IPS-NIHi11 (cell line): ENCODE measurements at regions not wholly inside any gene's neighbourhood (a gene's known extent, or its start where the extent isn't known, plus 50 kb on each side); places are given as distances from the start of the nearest gene placed in this dataset.

Source experiments
- DNase-seq: peaks from one replicate; pipeline ENCODE4 v3.0.0; 2012; ENCODE audit warnings: mixed read lengths, low spot score

DNA sequence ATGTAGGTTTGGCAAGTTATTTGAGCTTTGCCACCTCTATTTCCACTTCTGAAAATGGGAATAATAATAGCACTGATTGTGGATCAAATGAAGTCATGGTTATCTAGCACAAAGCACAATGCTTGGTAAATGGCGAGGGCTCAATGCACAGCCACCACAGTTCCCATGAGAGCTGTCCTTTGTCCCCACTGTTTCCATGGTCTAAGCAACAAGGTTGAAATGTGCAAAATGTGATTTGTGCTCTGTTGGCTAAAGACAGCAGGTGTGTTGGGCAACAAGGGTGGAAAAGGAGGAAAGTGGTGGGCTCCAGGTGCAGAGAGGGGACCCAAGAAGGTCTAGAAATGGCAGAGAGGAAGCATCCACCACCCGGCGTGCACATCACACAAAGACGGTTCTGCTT, 200.5 kb downstream of the TRIM29 start:
- DNase-seq, result no peak

DNA sequence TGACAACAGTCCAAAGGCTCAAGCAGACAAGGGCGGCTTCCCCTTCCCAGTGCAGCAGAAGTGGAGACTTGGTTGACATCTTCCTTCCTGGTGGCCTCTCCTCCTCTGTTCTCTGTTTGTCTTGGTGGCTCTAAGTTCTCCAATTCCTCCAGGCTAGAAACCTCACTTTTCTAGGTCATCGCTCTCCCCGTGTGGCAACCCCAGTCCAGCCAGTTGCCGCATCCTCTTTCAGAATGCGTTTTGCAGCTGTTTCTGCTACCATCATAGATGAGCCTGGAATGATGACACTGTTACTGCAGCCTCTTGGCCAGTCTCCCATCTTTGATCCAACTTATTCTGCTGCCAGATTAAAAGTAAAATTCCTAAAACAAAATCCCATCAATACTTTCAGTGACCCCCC, 201.5 kb downstream of the TRIM29 start:
- DNase-seq, result no peak

- DNase-seq, result no peak
These were observed 202.5 kb downstream of the TRIM29 start for GRCh38 chr11:119935349-119935925.

DNA sequence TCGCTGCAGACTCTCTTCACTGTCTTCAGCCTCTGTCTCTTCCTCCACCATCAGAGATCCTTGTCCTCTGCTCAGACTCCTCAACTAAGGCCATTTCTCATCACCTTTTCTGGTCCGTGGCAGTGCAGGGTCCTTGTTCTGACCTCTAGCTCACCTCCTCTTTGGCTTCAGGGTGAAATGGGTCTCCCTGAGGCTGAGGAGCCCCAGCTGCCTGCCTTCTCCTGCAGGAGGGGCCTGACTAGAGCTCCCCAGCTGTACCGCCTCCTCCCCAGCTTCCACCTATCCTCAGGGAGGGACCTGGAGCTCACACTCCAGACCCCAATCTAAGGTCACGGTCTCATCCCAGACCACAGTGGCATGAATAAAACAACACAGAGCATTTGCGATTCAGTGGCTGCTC, 203.0 kb downstream of the TRIM29 start:
- no peak for DNase-seq

- no peak for DNase-seq
These were observed 203.6 kb downstream of the TRIM29 start for GRCh38 chr11:119934267-119934666.

DNA sequence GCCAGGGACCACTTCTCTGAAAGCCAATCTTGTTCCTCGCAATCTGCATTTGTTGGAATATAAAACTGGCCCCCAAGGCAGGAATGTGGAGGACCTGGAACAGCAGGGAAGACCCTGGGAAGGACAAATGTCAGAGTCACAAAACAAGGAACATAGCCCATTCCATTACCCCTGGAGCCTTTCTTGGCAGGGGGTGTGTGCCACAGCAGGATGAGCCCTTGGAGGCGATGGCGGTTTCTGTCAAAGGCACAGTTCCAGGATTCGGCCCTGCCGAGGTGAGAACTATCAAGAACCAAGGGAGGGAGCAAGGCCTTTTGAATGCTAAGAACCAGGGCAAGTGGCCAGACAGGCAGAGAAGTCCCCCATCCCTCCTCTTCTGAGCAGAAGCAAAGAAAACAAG, 204.3 kb downstream of the TRIM29 start:
- DNase-seq, result no peak

DNA sequence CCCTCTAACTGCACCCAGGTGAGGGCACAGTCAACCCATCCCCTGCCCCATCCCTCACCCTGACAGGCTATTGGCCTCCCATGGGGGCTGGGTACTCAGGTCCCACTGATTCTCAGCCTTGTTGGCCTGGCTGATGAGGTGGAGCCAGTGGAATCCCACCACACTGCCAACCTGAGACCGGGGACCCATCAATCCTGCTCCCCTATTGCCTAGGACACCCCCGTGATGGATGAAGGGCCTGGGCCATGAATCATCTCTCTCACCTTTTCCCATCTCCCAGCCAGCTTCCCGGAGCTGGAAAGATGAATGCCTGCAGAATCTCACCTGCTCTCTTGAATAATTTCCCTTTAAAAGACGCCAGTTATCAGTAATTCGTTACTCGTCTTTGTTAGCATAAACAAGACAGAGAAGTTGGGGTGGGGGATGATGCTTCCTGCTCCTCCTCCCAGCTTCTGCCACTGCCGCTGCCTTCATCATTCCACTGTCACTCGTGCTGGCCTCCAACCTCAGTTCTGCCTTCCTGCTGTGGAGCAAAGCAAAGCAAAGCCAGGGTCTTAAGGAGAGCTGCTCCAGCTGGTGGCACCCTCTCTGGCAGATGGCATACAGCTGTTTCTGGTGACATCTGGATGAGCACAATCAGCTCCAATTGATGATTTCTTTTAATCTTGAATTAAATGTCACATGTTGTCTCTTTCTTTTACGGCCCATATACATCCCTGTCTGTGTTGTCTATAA, 204.0 kb upstream of the NECTIN1 start:
- no peak for DNase-seq

DNA sequence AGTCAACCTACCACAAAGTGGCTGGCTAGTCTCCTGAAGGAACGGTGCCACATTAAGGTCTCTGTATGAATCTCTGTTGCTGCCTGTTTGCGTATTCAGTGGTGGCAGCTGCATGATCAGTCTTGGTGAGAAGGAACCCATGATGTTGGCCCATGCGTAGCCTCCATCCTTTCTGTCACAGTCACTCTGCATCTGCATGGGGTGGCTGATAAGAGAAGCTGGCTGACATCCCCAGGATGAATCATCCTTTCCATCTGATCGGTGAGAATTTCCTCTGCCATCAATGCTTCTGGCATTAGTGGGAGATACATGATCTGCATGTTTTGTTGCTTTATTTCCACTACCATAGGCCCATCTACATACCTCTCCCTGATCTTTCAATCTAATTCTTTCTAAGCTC, 199.0 kb upstream of the NECTIN1 start:
- DNase-seq, result no peak

DNA sequence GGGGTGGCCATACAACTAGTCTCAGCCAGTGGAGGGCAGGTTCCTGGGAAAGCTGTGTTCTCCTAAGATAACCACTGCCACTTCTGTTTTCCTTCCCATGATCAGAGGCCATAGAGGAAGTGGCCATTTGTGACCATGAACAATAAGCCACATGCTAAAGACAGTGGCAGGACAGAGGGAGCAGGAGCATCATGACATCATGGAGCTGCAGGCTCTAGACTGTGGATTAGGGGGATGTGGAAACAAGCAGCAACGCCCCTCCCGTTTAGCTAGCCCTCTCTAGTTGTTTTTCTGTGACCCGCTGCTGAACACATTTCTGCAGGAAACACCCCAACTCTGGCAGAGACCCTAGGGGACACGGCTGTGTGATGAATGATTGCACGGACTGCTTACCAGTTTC, 195.0 kb upstream of the NECTIN1 start:
- DNase-seq, result no peak

DNA sequence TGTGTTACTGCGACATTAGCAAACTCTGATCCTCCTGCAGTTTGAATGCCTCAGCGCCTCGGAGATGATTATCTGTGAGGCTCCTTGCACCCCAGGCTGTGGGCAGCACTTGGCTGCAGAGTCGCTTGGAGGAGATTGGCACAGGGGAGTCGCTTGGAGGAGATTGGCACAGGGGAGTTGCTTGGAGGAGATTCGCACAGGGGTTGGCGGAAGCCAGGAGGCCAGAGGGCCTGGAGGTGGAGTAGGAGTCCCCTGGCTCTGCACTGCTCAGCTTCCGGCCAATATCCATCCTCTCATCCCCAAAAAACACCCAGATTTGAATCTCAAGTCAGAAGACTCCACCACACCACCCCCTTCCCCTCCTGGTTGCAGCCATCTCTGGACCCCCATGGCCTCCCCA, 192.6 kb upstream of the NECTIN1 start:
- no peak for DNase-seq

DNA sequence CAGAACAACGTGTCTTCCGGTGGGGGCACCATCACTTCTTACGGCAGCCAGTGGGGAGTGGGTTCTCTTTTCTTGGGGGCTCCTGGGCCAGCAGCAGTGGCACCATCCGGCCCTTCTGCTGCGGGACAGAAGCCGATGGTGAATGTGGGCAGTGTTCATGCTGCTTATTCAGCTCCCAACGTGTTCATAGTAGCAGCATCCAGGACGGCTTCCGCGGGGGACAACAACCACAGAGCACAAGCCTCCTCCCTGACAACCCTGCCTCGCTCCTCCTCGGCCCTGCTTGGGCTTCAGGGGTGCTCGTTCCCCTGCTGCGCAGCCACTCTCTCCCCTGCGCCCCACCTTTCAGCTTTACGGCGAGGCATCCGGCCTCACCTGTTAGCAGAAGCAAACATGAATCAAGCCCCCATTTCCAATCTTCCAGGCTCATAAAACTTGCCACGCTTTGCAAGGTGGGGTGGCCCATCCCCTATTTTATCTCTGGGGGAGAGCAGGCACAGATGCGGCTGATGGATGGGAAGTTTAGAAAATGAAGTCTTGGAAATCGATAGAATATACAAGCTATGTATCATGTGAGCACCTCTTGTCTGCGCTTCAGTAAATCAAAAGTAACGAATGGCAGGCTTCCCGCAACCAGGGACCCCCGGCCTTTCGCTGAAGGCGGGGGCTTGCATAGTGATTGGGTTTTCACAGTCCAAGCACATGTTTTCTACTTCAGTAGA, 191.8 kb upstream of the NECTIN1 start:
- no peak for DNase-seq

GRCh38 chr11:119919656-119920055, 190.7 kb upstream of the NECTIN1 start:
- no peak for DNase-seq

DNA sequence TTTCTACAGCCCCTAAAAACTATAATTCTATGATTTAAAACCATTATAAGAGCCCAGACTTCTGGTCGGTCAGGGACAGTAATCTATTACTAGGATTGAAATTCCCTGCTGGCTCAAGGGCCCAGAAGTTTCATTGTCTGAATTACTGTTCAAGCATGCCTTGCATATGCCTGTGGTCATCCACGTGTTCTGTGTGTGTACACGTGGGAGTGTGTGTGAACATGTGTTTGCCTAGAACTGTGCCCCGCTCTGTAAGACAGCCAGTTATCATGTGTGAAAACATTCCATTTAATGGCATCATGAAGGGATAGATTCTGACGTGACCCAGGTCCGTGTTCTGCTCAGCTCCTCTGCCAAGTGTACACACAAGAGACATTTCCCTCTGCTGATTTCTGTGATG, 189.3 kb upstream of the NECTIN1 start:
- DNase-seq, result no peak

DNA sequence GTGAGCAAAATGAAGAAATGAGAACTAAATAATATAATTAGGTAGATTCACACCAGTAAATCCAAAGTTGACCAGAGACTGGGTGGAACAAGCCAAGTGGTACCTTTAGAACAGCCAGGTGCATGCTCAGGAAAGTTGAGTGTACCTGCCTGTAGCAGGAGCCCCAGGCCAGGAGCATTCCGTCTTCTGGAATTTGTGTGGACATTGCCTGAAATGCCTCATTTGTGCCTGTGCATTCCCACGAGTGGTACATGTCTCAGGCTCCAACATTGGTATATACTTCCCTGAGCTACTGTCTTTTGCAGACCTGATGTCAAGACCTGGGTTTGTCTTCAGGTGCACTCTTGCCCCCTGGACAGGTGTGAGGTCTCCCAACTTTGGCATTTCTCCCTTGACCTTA, 187.6 kb upstream of the NECTIN1 start:
- no peak for DNase-seq

DNA sequence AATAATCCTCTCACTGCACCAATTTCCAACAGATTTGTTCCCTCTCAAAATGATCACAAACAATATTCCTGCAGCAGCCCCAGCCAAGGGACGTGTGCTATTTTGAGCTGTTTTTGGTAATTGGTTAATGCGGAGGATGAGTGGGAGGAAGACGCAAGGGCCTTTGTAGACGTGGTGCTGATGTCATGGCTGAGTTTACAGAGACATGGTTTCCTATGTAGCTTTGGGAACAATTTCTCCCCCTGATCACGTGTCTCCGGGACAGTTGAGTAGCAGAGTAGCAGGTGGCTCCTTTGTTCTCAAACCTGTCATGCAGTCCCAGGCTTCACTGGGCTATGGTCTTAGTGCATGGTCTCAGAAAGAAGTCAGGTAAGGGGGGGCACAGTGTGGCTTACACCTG, 183.2 kb upstream of the NECTIN1 start:
- no peak for DNase-seq

DNA sequence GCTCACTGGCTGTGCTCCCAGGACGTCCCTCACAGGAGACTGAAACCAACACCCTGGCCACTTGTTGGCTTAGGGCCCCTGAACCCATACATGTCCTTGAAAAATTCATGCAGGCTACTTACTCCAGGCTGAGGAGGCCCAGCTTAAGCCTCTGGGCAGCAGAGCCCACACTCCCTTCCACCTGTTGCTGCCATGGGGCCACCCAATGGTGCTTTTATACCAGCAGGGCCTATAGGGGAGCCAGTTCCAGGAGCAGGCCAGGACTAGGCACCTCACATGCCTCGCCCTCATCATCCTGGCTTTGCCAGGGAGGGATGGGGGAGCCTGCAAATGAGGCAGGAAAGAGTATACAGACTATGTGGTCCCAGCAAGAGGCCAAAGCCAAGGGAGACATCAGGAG, 181.7 kb upstream of the NECTIN1 start:
- no peak for DNase-seq

DNA sequence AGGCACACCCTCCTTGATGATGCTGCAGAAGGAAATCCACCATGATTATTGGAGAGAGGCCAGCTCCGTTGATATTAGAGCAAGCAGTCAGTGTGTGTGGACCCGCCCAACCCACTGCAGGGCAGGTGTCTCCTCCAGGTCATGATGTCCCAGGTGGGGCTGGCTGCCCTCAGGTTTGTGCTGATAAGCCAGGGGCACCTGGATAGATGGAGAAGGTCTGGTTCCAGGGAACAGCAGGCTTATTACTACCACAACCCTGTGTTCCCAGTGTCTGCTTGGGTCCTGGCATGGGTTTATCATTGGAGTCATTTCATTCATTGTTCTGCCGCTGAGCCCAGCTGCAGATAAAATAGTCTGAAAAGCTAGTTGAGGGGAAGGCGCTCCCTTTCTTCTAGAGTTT, 181.1 kb upstream of the NECTIN1 start:
- DNase-seq, result no peak

GRCh38 chr11:119909495-119909894, 180.5 kb upstream of the NECTIN1 start:
- DNase-seq, result no peak

- no peak for DNase-seq
These were observed 180.1 kb upstream of the NECTIN1 start for GRCh38 chr11:119909077-119909476.

- no peak for DNase-seq
These were observed 179.5 kb upstream of the NECTIN1 start for GRCh38 chr11:119908573-119908904.

- DNase-seq, result no peak
These were observed 179.0 kb upstream of the NECTIN1 start for GRCh38 chr11:119907878-119908572.

DNA sequence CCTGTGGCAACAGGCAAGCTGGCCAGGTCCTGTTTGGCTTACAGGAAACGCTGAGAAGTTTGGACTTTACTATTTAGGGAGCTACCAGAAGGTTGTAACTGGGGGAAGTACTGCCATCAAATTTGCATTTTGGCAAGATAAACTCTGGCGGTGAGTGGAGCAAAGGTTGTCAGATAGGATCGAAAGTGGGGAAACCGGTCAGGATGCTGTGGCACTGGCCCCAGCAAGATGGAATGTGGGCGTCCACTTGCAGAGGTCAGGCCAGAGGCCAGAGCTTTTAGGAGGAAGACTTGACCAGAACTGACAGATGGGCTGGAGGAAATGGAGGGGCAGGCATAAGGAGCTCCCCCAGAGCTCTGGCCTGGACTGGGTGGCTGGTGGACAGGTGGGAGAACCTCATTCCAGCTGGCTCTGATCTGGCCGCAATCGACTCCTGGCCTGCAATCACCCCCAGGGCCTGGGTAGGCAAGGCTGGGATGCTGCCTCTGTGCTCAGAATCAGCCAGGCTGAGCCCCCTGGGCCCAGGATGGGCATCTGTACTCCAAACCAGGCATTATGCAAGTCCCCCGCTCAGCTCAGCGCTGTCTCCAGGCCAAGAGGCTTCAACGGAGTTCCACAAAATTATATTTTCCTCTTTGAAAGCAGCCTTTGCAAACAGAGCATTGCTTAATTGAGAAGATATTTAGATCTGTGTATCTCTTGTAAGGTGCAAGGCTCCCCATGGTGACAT, 178.3 kb upstream of the NECTIN1 start:
- DNase-seq, result no peak
